Natural killer cell (primary cell): ENCODE measurements at regions not wholly inside any gene's neighbourhood (a gene's known extent, or its start where the extent isn't known, plus 50 kb on each side); places are given as distances from the start of the nearest gene placed in this dataset.
A peak's percentile ranks its signal among the peaks of the same experiment; 100 is the strongest.
"Not testable (repeated sequence)": the region's sequence is repeated elsewhere in the genome, so short reads cannot be mapped to it uniquely, and the experiment has no call there.

Experiments
- ATAC-seq, 3 donors: fragments of 150-1000 bp in 2 of 3; fragments of 200-7000 bp in 1 of 3; cut with Tn5 transposase; 1 replicate in 1 of 3; 2 replicates in 2 of 3; pipeline ENCODE4 v1.10.0; 2021; ENCODE audit warnings: mild to moderate bottlenecking in 2 of 3, moderate library complexity in 2 of 3
- DNase-seq, 2 donors: peaks; one replicate each; pipeline versions ENCODE4 v3.0.0 to v3.0.0-alpha.2; 2013 to 2021; ENCODE audit warnings: mixed read lengths in 1 of 2
- H3K27ac ChIP-seq: one replicate; pipeline ENCODE4 v1.5.1; 2013; ENCODE audit warnings: mild to moderate bottlenecking, low read length
- H3K27me3 ChIP-seq: one replicate; pipeline ENCODE4 v1.6.1; 2013; ENCODE audit warnings: low read length; ENCODE audit not compliant: control insufficient read depth, insufficient read depth
- H3K36me3 ChIP-seq: one replicate; pipeline ENCODE4 v1.6.1; 2013; ENCODE audit warnings: low read length; ENCODE audit not compliant: control insufficient read depth, insufficient read depth
- H3K4me1 ChIP-seq: one replicate; pipeline ENCODE4 v1.6.1; 2013; ENCODE audit warnings: low read length; ENCODE audit not compliant: control insufficient read depth, insufficient read depth
- H3K4me3 ChIP-seq: one replicate; pipeline ENCODE4 v1.5.1; 2013; ENCODE audit warnings: low read length
- H3K9me3 ChIP-seq: one replicate; pipeline ENCODE4 v1.6.1; 2013; ENCODE audit warnings: low read length; ENCODE audit not compliant: control insufficient read depth, insufficient read depth
- H3K27ac Mint-ChIP-seq, 2 donors: one replicate each; pipeline ENCODE4 v1.8.0; 2022; ENCODE audit warnings: mild to moderate bottlenecking in 2 of 2, mixed read lengths in 2 of 2, moderate library complexity in 1 of 2
- H3K27me3 Mint-ChIP-seq, 2 donors: one replicate each; pipeline ENCODE4 v1.8.0; 2022; ENCODE audit warnings: low read depth in 2 of 2, mixed read lengths in 2 of 2
- H3K36me3 Mint-ChIP-seq: one replicate; pipeline ENCODE4 v1.8.0; 2022; ENCODE audit warnings: mixed read lengths
- H3K4me1 Mint-ChIP-seq, 2 donors: one replicate each; pipeline ENCODE4 v1.8.0; 2022; ENCODE audit warnings: mixed read lengths in 2 of 2
- H3K4me3 Mint-ChIP-seq: one replicate; pipeline ENCODE4 v1.8.0; 2022; ENCODE audit warnings: mild to moderate bottlenecking, moderate library complexity, mixed read lengths
- H3K9me3 Mint-ChIP-seq, 2 donors: one replicate each; pipeline ENCODE4 v1.8.0; 2022; ENCODE audit warnings: mixed read lengths in 2 of 2
- WGBS: methylation state at CpG from one replicate; pipeline ENCODE4 v1.1.7; 2013; ENCODE audit warnings: missing lambda C conversion rate; ENCODE audit not compliant: insufficient coverage; 5-methylcytosine and 5-hydroxymethylcytosine counted together
- intact Hi-C: fragments of 100-400 bp; cut with micrococcal nuclease; formaldehyde crosslinking; loops from one replicate; pipeline ENCODE4 v1.14.2; 2022
- TF ChIP-seq, protein P1 (sequence below): fragments of 200-600 bp; IDR thresholded peaks from one replicate; pipeline ENCODE4 v1.8.0; 2022; ENCODE audit warnings: antibody characterized with exemption

DNA sequence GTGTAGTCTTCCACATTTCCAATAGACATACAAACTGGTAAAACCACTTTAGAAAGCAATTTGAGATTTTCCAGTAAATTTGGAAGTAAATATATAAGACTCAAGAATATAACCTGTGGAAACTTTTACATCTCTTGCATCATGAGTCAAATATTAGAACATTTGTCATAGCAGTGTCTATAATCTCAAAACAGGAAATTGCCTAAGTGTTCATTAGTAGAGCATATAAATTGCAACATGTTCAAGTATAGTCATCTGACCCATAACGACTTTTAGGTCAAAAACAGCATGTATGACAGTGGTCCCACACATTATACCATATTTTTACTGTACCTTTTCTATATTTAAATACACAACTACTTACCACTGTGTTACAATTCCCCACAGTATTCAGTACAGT, 555.9 kb upstream of the VRK2 start:
- H3K27ac ChIP-seq, result no peak overlapping the region
- 67% methylated on average over 1 of the region's 1 CpG for WGBS
- H3K4me3 ChIP-seq, result no peak overlapping the region
- Mint-ChIP-seq H3K27ac (no peak overlapping the region), H3K4me3 (no peak overlapping the region), H3K9me3 (peaks cover 10 to 16% of the 10 kb centered on the region in 2 donors), H3K4me1 (no peaks in the 10 kb centered on the region), H3K36me3 (peaks cover 8% of the 10 kb centered on the region), H3K27me3 (no peaks in the 10 kb centered on the region)
- H3K36me3 ChIP-seq, result no peaks in the 10 kb centered on the region
- intact Hi-C loops, result no loop called here
- ATAC-seq (no peak), DNase-seq (no peak)
- TF ChIP-seq, protein P1, sequence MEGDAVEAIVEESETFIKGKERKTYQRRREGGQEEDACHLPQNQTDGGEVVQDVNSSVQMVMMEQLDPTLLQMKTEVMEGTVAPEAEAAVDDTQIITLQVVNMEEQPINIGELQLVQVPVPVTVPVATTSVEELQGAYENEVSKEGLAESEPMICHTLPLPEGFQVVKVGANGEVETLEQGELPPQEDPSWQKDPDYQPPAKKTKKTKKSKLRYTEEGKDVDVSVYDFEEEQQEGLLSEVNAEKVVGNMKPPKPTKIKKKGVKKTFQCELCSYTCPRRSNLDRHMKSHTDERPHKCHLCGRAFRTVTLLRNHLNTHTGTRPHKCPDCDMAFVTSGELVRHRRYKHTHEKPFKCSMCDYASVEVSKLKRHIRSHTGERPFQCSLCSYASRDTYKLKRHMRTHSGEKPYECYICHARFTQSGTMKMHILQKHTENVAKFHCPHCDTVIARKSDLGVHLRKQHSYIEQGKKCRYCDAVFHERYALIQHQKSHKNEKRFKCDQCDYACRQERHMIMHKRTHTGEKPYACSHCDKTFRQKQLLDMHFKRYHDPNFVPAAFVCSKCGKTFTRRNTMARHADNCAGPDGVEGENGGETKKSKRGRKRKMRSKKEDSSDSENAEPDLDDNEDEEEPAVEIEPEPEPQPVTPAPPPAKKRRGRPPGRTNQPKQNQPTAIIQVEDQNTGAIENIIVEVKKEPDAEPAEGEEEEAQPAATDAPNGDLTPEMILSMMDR, result no peak
- no peaks in the 10 kb centered on the region for H3K4me1 ChIP-seq
- no peaks in the 10 kb centered on the region for H3K27me3 ChIP-seq
- no peaks in the 10 kb centered on the region for H3K9me3 ChIP-seq

DNA sequence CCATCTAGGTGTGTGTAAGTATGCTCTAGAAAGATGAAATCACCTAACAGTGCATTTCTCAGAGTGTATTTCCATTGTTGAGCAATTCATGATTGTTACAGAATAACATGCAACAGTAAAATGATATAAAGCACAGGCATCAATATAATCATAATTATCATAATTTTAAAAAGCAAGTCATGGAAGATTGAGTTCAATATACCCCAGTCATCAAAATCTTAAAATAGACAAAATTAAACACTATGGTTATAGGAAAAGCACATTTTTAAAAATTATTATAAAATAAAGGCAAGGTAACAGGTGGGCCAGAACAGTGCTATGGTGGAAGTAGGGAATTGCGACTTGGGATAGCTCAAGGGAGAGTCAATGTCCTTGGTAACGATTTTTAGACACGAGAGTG, 555.4 kb upstream of the VRK2 start:
- H3K9me3 ChIP-seq, result no peaks in the 10 kb centered on the region
- no peaks in the 10 kb centered on the region for H3K27me3 ChIP-seq
- H3K27ac ChIP-seq, result no peak overlapping the region
- no peaks in the 10 kb centered on the region for H3K4me1 ChIP-seq
- H3K27ac Mint-ChIP-seq, result no peak overlapping the region
- H3K27me3 Mint-ChIP-seq, result no peaks in the 10 kb centered on the region
- no peaks in the 10 kb centered on the region for H3K4me1 Mint-ChIP-seq
- WGBS, result 100% methylated on average over 1 of the region's 3 CpGs
- peaks cover 10 to 16% of the 10 kb centered on the region in 2 donors for H3K9me3 Mint-ChIP-seq
- peaks cover 8% of the 10 kb centered on the region for H3K36me3 Mint-ChIP-seq
- no peak overlapping the region for H3K4me3 ChIP-seq
- no peak for ATAC-seq
- TF ChIP-seq, protein P1, result no peak
- no peak overlapping the region for H3K4me3 Mint-ChIP-seq
- no peaks in the 10 kb centered on the region for H3K36me3 ChIP-seq
- no peak for DNase-seq
- intact Hi-C loops, result no loop called here

DNA sequence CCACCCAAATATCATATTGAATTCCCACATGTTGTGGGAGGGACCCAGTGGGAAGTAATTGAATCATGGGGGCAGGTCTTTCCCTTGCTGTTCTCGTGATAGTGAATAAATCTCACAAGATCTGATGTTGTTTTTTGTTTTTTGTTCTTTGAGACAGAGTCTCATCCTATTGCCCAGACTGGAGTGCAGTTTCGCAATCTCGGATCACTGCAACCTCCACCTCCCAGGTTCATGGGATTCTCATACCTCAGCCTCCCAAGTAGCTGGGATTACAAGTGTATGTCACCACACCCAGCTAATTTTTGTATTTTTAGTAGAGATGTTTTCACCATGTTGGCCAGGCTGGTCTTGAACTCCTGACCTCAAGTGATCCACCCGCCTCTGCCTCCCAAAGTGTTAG, 552.6 kb upstream of the VRK2 start:
- ATAC-seq, H3K4me1 Mint-ChIP-seq, H3K36me3 ChIP-seq, H3K36me3 Mint-ChIP-seq, H3K9me3 Mint-ChIP-seq, H3K27ac ChIP-seq, DNase-seq, H3K4me3 Mint-ChIP-seq, intact Hi-C loops, H3K9me3 ChIP-seq, H3K27me3 Mint-ChIP-seq, H3K4me3 ChIP-seq, H3K27ac Mint-ChIP-seq, H3K4me1 ChIP-seq, H3K27me3 ChIP-seq: not testable (repeated sequence)
- WGBS, result 88% methylated on average over 4 of the region's 4 CpGs

DNA sequence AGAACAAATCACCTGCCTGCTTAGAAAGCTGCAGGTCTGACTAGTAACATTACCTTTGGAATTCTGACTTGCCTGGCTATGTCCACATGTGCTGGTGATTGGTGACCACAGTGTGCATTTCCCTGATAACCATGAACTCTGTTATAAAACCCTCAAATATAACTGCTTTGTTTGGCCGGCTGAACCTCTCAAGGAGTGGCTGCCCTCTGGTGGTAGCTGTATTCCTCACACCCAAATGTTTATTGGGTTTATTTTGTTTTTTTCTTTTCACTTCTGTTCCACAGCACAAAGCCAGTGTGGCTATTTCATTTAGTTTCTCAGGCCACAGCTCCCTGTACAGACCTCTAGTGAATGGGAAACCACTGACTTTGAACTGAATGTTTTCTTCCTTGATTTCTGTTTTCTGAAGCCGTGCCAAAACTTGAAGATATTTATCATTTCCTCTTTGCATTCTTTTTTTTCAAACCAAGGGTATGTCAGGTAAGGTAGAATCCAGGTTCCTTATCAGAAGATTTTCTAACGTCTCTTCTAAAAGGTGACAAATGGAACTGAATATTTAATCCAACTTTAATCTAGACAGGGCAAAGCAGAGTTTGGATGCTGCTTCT, 549.0 kb upstream of the VRK2 start:
- H3K27ac ChIP-seq, result no peak overlapping the region
- Mint-ChIP-seq H3K27ac (no peak overlapping the region), H3K4me3 (no peak overlapping the region), H3K36me3 (no peaks in the 10 kb centered on the region), H3K9me3 (peaks cover 2 to 3% of the 10 kb centered on the region in 2 donors), H3K4me1 (no peaks in the 10 kb centered on the region), H3K27me3 (no peaks in the 10 kb centered on the region)
- WGBS, result 18% methylated on average over 2 of the region's 3 CpGs
- ATAC-seq (no peak), DNase-seq (peak in 1 of 2 donors; percentile 18)
- no peaks in the 10 kb centered on the region for H3K27me3 ChIP-seq
- intact Hi-C loops, result no loop called here
- H3K4me1 ChIP-seq, result no peaks in the 10 kb centered on the region
- no peak overlapping the region for H3K4me3 ChIP-seq
- no peaks in the 10 kb centered on the region for H3K36me3 ChIP-seq
- TF ChIP-seq, protein P1, result no peak
- no peaks in the 10 kb centered on the region for H3K9me3 ChIP-seq
